GM23338 (cell line): ENCODE measurements at regions not wholly inside any gene's neighbourhood (a gene's known extent, or its start where the extent isn't known, plus 50 kb on each side); places are given as distances from the start of the nearest gene placed in this dataset.

ENCODE experiments used
- ATAC-seq: fragments of 200-7000 bp; cut with Tn5 transposase; 3 replicates; pipeline ENCODE4 v1.9.1; 2020
- DNase-seq: peaks from one replicate; pipeline ENCODE4 v3.0.0-alpha.2; 2015; ENCODE audit warnings: low spot score
- H2AFZ ChIP-seq: fragments of 200-600 bp; sonication (generic); 2 replicates; pipeline ENCODE4 v1.8.0; 2016; ENCODE audit warnings: antibody characterized with exemption, mild to moderate bottlenecking, moderate library complexity
- H3F3A ChIP-seq: fragments of 200-600 bp; sonication (generic); replicated peaks from 2 replicates; pipeline ENCODE4 v1.8.0; 2017; ENCODE audit warnings: antibody characterized with exemption, mixed run types, low read depth
- H3K27ac ChIP-seq: fragments of 200-600 bp; sonication (generic); 2 replicates; pipeline ENCODE4 v1.6.1; 2016; ENCODE audit warnings: low read depth
- H3K27me3 ChIP-seq: fragments of 200-600 bp; sonication (generic); 2 replicates; pipeline ENCODE4 v1.8.0; 2016; ENCODE audit warnings: mild to moderate bottlenecking, mixed run types, moderate library complexity; ENCODE audit not compliant: insufficient read depth
- H3K36me3 ChIP-seq: fragments of 200-600 bp; sonication (generic); 2 replicates; pipeline ENCODE4 v1.8.0; 2016; ENCODE audit warnings: mild to moderate bottlenecking; ENCODE audit not compliant: insufficient read depth
- H3K4me1 ChIP-seq: fragments of 200-600 bp; sonication (generic); 2 replicates; pipeline ENCODE4 v1.8.0; 2016; ENCODE audit warnings: mild to moderate bottlenecking, moderate library complexity; ENCODE audit not compliant: insufficient read depth
- H3K4me2 ChIP-seq: fragments of 200-600 bp; sonication (generic); 2 replicates; pipeline ENCODE4 v1.7.1; 2017; ENCODE audit warnings: mixed run types
- H3K4me3 ChIP-seq: fragments of 200-600 bp; sonication (generic); 2 replicates; pipeline ENCODE4 v1.6.1; 2016; ENCODE audit warnings: mixed run types
- H3K79me2 ChIP-seq: fragments of 200-600 bp; sonication (generic); replicated peaks from 2 replicates; pipeline ENCODE4 v1.8.0; 2017; ENCODE audit warnings: mild to moderate bottlenecking; ENCODE audit not compliant: insufficient read depth
- H3K9me2 ChIP-seq: fragments of 200-600 bp; sonication (generic); 2 replicates; pipeline ENCODE4 v1.8.0; 2017; ENCODE audit not compliant: insufficient read depth
- H4K20me1 ChIP-seq: fragments of 200-600 bp; sonication (generic); replicated peaks from 2 replicates; pipeline ENCODE4 v1.8.0; 2017; ENCODE audit warnings: mild to moderate bottlenecking; ENCODE audit not compliant: insufficient read depth
- H3K27ac Mint-ChIP-seq: 2 replicates; pipeline ENCODE4 v1.8.0; 2020; ENCODE audit warnings: inconsistent platforms, mild to moderate bottlenecking, moderate library complexity, mixed read lengths
- H3K27me3 Mint-ChIP-seq: 3 replicates; pipeline ENCODE4 v1.8.0; 2022; ENCODE audit warnings: low read depth, mild to moderate bottlenecking, moderate library complexity, mixed read lengths, inconsistent platforms; ENCODE audit not compliant: insufficient read depth, poor library complexity
- H3K36me3 Mint-ChIP-seq: 3 replicates; pipeline ENCODE4 v1.8.0; 2021; ENCODE audit warnings: low read depth, mild to moderate bottlenecking, inconsistent platforms, moderate library complexity, mixed read lengths
- H3K4me1 Mint-ChIP-seq: 3 replicates; pipeline ENCODE4 v1.8.0; 2020; ENCODE audit warnings: mild to moderate bottlenecking, inconsistent platforms, mixed read lengths
- H3K4me3 Mint-ChIP-seq: 3 replicates; pipeline ENCODE4 v1.8.0; 2021; ENCODE audit warnings: moderate library complexity, mild to moderate bottlenecking, inconsistent platforms, mixed read lengths
- H3K9me3 Mint-ChIP-seq: 3 replicates; pipeline ENCODE4 v1.8.0; 2020; ENCODE audit warnings: moderate library complexity, mild to moderate bottlenecking, inconsistent platforms, mixed read lengths
- EZH2phosphoT487 ChIP-seq: fragments of 200-600 bp; sonication (generic); IDR thresholded peaks from one replicate; pipeline ENCODE4 v1.8.1; 2018; ENCODE audit warnings: antibody characterized with exemption; ENCODE audit not compliant: unreplicated experiment
- JUNB ChIP-seq: IDR thresholded peaks from one replicate; pipeline ENCODE4 v1.6.1; 2016; ENCODE audit warnings: antibody characterized with exemption; ENCODE audit not compliant: unreplicated experiment
- REST ChIP-seq: IDR thresholded peaks from one replicate; pipeline ENCODE4 v1.6.1; 2018; ENCODE audit warnings: antibody characterized with exemption; ENCODE audit not compliant: unreplicated experiment
- STAT1 ChIP-seq: IDR thresholded peaks from one replicate; pipeline ENCODE4 v1.6.1; 2016; ENCODE audit warnings: antibody characterized with exemption; ENCODE audit not compliant: unreplicated experiment
- ZNF114 ChIP-seq: fragments of 250-450 bp; sonication (Bioruptor Pico); IDR thresholded peaks from 2 replicates; pipeline ENCODE4 v1.5.0; 2020; ENCODE audit warnings: mild to moderate bottlenecking, moderate library complexity
- ZNF331 ChIP-seq: fragments of 250-450 bp; sonication (Bioruptor Pico); IDR thresholded peaks from 2 replicates; pipeline ENCODE4 v1.5.0; 2020; ENCODE audit warnings: low read depth, mild to moderate bottlenecking, moderate library complexity
- ZNF462 ChIP-seq: fragments of 250-450 bp; sonication (Bioruptor Pico); IDR thresholded peaks from 2 replicates; pipeline ENCODE4 v1.5.0; 2020; ENCODE audit warnings: mild to moderate bottlenecking, moderate library complexity

DNA sequence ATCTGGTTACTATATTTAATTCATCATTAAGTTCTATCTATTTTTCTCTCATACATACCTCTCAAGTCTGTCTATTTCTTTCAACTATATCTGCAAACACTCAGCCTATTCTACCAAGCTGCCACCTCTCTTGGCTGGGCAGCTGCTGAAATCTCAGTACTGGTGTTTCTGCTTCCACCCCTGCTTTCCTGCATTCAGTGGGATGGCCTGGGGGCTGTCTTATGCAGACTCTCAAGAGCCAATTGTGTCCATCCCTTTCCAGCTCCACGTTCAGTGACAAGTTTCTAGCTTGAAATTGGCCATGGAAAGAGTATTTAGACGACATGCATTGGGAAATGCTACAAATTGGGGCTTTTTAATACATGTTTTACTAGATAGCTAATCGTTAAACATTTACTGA lies 378.4 kb upstream of the DPPA4 start (continued):
- TF ChIP-seq ZNF462 (no peak), ZNF331 (CRISPR knock-in tag) (no peak), JUNB (no peak)

GRCh38 chr3:109718850-109719249 lies 381.5 kb upstream of the DPPA4 start:
- H3K36me3 ChIP-seq = no peaks in the 10 kb centered on the region
- Mint-ChIP-seq H3K36me3 (no peaks in the 10 kb centered on the region), H3K9me3 (no peaks in the 10 kb centered on the region; the same call in 2 of the 3 replicates), H3K27ac (no peak overlapping the region; the same call in 1 of the 2 replicates), H3K27me3 (no peaks in the 10 kb centered on the region), H3K4me3 (no peak overlapping the region), H3K4me1 (peaks cover under 1% of the 10 kb centered on the region)
- no peak overlapping the region for H3K4me3 ChIP-seq
- no peak overlapping the region for H3K27ac ChIP-seq
- H3K27me3 ChIP-seq = peaks cover 7% of the 10 kb centered on the region
- no peak overlapping the region for H3K4me2 ChIP-seq
- no peaks in the 10 kb centered on the region for H3K4me1 ChIP-seq
- no peaks in the 10 kb centered on the region for H4K20me1 ChIP-seq
- H3K79me2 ChIP-seq = no peaks in the 10 kb centered on the region
- H2AFZ ChIP-seq = no peak overlapping the region
- ATAC-seq (no peak), DNase-seq (no peak)
- H3K9me2 ChIP-seq = peaks cover 3% of the 10 kb centered on the region; the same call in 1 of the 2 replicates
- H3F3A ChIP-seq = no peaks in the 10 kb centered on the region
- TF ChIP-seq STAT1 (no peak), EZH2phosphoT487 (no peak), REST (no peak), ZNF114 (CRISPR knock-in tag) (no peak), JUNB (no peak)
